ENCODE measurements at regions not wholly inside any gene's neighbourhood (a gene's known extent, or its start where the extent isn't known, plus 50 kb on each side); places are given as distances from the start of the nearest gene placed in this dataset.
A peak's percentile ranks its signal among the peaks of the same experiment; 100 is the strongest.
"Not testable (repeated sequence)": the region's sequence is repeated elsewhere in the genome, so short reads cannot be mapped to it uniquely, and the experiment has no call there.

DNA sequence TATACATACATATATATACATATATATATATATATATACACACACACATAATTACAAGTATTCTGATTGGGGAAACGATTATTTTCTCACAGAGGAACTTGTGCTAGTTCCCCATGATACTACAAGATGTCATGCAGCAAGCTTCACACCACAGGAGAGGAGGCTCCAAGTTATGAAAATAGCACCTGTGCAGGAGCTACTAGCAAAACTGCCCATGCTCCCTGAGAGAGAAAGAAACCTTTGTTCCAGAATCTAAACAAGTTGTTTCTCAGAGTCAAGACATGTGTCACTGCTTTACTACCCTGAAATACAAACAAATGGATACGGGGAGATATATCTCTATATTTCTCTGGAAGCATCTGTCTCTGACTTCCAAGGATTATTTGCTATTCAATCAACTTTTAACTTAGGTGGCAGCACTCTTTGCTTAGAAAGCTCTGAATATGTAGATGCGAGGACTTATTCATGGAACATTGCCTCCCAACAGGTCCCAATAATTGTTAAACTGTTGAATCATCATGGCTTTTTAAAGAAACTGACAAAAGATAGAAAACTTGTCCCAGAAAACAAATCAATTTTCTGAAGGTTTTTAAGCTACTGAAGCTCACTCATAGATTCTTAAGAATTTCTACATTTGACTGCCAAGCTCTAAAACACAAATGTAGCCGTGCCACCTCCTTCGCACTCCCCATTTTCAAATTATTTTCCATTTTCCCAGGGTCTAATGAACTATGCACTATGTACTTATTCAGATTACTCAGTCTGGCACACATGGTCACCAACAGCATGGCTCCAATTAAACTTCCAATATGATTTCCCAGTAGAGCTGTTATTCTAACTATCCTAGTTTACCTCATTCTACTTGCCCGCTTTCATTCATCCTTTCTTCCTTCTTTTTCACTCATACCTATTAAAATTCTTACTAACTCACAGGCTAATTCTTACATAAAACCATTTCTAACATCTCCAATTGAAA is 929.1 kb downstream of the LTN1 start:
- 0 out of 2 replicates have a peak, but pooled peaks cover 10% of the 10 kb centered on the region for H3F3A ChIP-seq (ENCODE audit: insufficient read depth)
- H3K36me3 ChIP-seq (ENCODE audit: low read depth) = no peaks in the 10 kb centered on the region; the same call in 1 of the 2 replicates
- H3K4me1 ChIP-seq (ENCODE audit: insufficient read depth) = peaks cover 16% of the 10 kb centered on the region
- H3K9me3 ChIP-seq (ENCODE audit: low read depth) = no peaks in the 10 kb centered on the region
- H3K27me3 ChIP-seq (replicated peaks; ENCODE audit: insufficient read depth) = no peaks in the 10 kb centered on the region
- no peak for DNase-seq
- H3K9me2 ChIP-seq (ENCODE audit: insufficient read depth) = no peaks in the 10 kb centered on the region
- no peak for TF ChIP-seq EZH2phosphoT487 (IDR thresholded peaks at IDR 0.05; ENCODE audit: insufficient read depth, low read depth)
- no peak for TF ChIP-seq EZH2 (IDR thresholded peaks at IDR 0.05; ENCODE audit: insufficient read depth, poor library complexity, severe bottlenecking)
- no peaks in the 10 kb centered on the region for H3K79me2 ChIP-seq (ENCODE audit: insufficient read depth)
- no peak overlapping the region for H3K4me2 ChIP-seq (ENCODE audit: unreplicated experiment)
- WGBS, 2 experiments (ENCODE audit: low coverage in 1 of 2, low lambda C conversion rate in 2 of 2, missing lambda C conversion rate in 2 of 2) = 73 to 76% methylated on average over 5 to 6 of the region's 6 CpGs
- H3K4me3 ChIP-seq = no peak overlapping the region
- H3K27ac ChIP-seq = no peak overlapping the region
- no peak overlapping the region for H3K9ac ChIP-seq
- in situ Hi-C loops (cut with MboI) = loop anchor here (10.0 to 25.0 kb wide), 2 partner anchors 681 to 874 kb away; no protein-coding TSS in a partner anchor
- H2AFZ ChIP-seq = no peak overlapping the region
- H4K20me1 ChIP-seq (ENCODE audit: insufficient read depth) = no peaks in the 10 kb centered on the region

DNA sequence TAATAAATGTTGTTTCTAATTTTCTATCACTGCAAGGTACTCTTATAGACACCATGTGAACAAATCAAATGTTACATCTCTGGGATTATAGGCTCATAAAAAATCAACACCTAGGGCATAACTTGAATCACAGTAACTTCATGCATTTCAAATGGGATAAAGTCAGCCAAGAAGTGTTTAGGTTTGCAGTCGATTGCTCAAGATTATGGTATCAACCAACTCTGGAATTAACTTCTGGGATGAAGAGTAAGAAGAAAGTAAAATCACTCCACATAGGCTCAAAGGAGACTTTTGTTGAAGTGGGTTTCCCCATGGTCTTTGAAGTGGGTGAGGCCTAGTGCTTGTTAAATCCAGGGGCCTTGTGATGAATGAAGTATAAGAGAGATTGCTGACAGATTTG is 939.7 kb downstream of the LTN1 start:
- not testable (repeated sequence) for H3K4me3 ChIP-seq; DNase-seq; H3K9me2 ChIP-seq (ENCODE audit: insufficient read depth); H3K4me1 ChIP-seq (ENCODE audit: insufficient read depth); H3F3A ChIP-seq (ENCODE audit: insufficient read depth); H3K4me2 ChIP-seq (ENCODE audit: unreplicated experiment); H3K27ac ChIP-seq; H3K36me3 ChIP-seq (ENCODE audit: low read depth); H4K20me1 ChIP-seq (ENCODE audit: insufficient read depth); H2AFZ ChIP-seq; H3K9ac ChIP-seq; H3K9me3 ChIP-seq (ENCODE audit: low read depth); H3K27me3 ChIP-seq (replicated peaks; ENCODE audit: insufficient read depth); H3K79me2 ChIP-seq (ENCODE audit: insufficient read depth)
- in situ Hi-C loops (cut with MboI) = loop anchor here (10.0 to 25.0 kb wide), 2 partner anchors 884 to 1198 kb away; no protein-coding TSS in a partner anchor
- WGBS, 2 experiments (ENCODE audit: low coverage in 1 of 2, low lambda C conversion rate in 2 of 2, missing lambda C conversion rate in 2 of 2) = 40 to 63% methylated on average over 1 of the region's 1 CpG

DNA sequence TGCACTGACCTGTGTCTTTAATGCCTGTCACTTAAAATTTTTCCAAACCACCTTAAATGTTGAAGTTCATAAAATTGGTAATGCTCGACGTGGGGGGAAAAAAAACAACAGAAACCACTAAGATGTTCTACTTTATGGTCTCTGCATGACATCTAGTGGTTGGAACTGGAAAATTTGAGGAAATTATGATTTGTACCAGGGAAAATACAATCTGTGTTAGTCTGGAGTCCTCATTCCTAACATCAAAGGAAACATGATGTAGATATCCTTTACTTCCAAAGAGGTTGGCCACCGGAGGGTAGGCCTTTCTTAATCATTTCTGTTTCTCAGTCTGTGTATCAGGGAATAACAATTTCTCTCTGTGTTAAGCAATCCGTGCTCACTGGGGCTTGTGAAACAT is 941.0 kb downstream of the LTN1 start:
- not testable (repeated sequence) for H3K9ac ChIP-seq; H3K27me3 ChIP-seq (replicated peaks; ENCODE audit: insufficient read depth); H3K79me2 ChIP-seq (ENCODE audit: insufficient read depth); H3K9me2 ChIP-seq (ENCODE audit: insufficient read depth); H3K4me1 ChIP-seq (ENCODE audit: insufficient read depth); H2AFZ ChIP-seq; H4K20me1 ChIP-seq (ENCODE audit: insufficient read depth); H3K4me3 ChIP-seq; H3F3A ChIP-seq (ENCODE audit: insufficient read depth); H3K27ac ChIP-seq; H3K9me3 ChIP-seq (ENCODE audit: low read depth); H3K36me3 ChIP-seq (ENCODE audit: low read depth)
- H3K4me2 ChIP-seq (ENCODE audit: unreplicated experiment) = peak overlapping the region; percentile 22
- in situ Hi-C loops (cut with MboI) = loop anchor here (10.0 to 25.0 kb wide), 2 partner anchors 886 to 1197 kb away; no protein-coding TSS in a partner anchor
- WGBS, 2 experiments (ENCODE audit: low coverage in 1 of 2, low lambda C conversion rate in 2 of 2, missing lambda C conversion rate in 2 of 2) = 24 to 25% methylated on average over 4 of the region's 4 CpGs
- DNase-seq = peak; percentile 57

DNA sequence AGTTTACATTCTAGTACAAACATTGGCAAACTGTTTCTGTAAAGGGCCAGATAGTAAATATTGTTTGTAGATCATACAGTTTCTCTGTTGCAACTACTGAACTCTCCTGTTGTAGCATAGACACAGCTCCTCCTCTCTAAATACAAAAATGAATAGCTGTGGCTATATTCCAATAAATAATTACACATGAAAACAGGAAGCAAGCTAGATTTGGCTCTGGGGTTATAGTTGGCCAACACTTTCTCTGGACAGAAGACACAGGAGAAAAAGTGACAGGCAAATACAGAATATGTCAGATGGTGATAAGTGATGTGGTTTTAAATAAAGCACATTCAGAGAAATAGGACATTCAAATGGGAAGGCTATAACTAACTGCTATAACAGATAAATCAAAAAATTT is 957.0 kb downstream of the LTN1 start:
- H3K9me3 ChIP-seq (ENCODE audit: low read depth); H3K27ac ChIP-seq; DNase-seq; H3K4me2 ChIP-seq (ENCODE audit: unreplicated experiment); H2AFZ ChIP-seq; H3K9ac ChIP-seq; H3K27me3 ChIP-seq (replicated peaks; ENCODE audit: insufficient read depth); H3K79me2 ChIP-seq (ENCODE audit: insufficient read depth); H3K4me3 ChIP-seq; H3F3A ChIP-seq (ENCODE audit: insufficient read depth); H3K4me1 ChIP-seq (ENCODE audit: insufficient read depth); H4K20me1 ChIP-seq (ENCODE audit: insufficient read depth); in situ Hi-C loops (cut with MboI); H3K9me2 ChIP-seq (ENCODE audit: insufficient read depth); H3K36me3 ChIP-seq (ENCODE audit: low read depth): not testable (repeated sequence)

DNA sequence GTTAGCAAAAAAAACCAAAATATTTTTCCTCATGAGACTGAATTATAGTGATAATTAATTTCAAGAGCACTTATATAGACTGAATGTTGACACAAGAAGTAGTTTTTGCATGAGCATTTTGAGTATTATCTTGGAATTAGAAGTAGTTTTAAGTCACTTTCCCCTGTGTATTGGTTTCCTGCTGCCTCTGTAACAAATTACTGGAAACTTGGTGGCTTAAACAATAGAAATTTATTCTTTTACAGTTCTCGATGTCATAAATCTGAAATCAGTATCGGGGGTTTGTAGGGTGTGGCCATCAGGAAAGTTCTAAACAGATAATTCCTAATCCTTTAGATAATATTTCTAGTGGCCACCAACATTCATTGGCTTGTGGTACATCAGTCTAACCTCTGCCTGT is 957.8 kb downstream of the LTN1 start:
- H3K27ac ChIP-seq; H3K4me2 ChIP-seq (ENCODE audit: unreplicated experiment); H3K9me2 ChIP-seq (ENCODE audit: insufficient read depth); H3F3A ChIP-seq (ENCODE audit: insufficient read depth); H3K4me3 ChIP-seq; in situ Hi-C loops (cut with MboI); H3K36me3 ChIP-seq (ENCODE audit: low read depth); H3K27me3 ChIP-seq (replicated peaks; ENCODE audit: insufficient read depth); H2AFZ ChIP-seq; H4K20me1 ChIP-seq (ENCODE audit: insufficient read depth); H3K79me2 ChIP-seq (ENCODE audit: insufficient read depth); H3K9me3 ChIP-seq (ENCODE audit: low read depth); H3K9ac ChIP-seq; H3K4me1 ChIP-seq (ENCODE audit: insufficient read depth); DNase-seq: not testable (repeated sequence)
- 8 to 21% methylated on average over 2 of the region's 2 CpGs for WGBS, 2 experiments (ENCODE audit: low coverage in 1 of 2, low lambda C conversion rate in 2 of 2, missing lambda C conversion rate in 2 of 2)

DNA sequence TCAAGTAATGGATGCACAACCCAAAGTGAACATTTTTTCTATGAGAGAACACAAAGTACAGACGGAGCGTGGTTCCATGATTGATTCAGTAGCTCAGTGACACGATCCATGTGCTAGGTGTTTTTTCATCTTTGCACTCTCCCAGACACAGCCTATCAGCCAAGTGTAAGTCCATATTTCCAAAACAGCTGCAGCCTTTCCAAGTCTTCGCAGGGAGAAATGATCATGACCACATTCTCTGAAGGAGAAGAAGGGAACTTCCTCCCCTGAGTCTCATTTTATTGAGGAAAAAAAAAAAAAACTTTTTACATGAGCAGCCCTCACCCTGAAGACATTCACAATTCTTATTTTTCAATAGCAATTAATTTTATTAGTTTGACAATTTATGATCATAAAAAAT is 958.3 kb downstream of the LTN1 start:
- in situ Hi-C loops (cut with MboI) = not testable (repeated sequence)

DNA sequence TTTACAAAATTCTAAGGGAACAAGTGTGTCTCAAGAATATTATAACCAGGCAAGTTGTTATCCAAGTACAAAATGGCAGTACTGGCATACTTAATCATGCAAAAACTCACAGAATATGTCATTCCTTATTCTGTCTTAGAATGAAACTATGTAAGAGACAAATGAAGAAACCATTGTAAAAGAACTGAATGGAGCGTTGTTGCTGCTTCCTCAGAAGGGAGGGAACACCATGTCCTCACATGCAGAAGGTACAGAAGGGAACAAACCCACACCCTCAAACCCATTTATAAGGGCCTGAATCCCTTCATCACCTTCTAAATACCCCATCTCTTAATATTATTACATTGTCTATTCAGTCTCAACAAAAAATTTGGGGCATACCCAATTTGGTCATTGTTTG is 960.0 kb downstream of the LTN1 start:
- H3K9ac ChIP-seq; H3K36me3 ChIP-seq (ENCODE audit: low read depth); H4K20me1 ChIP-seq (ENCODE audit: insufficient read depth); H3K79me2 ChIP-seq (ENCODE audit: insufficient read depth); H3K4me2 ChIP-seq (ENCODE audit: unreplicated experiment); H3K27ac ChIP-seq; H3K9me2 ChIP-seq (ENCODE audit: insufficient read depth); DNase-seq; H3K4me1 ChIP-seq (ENCODE audit: insufficient read depth); in situ Hi-C loops (cut with MboI); H3K27me3 ChIP-seq (replicated peaks; ENCODE audit: insufficient read depth); H3K4me3 ChIP-seq; H3F3A ChIP-seq (ENCODE audit: insufficient read depth); H3K9me3 ChIP-seq (ENCODE audit: low read depth); H2AFZ ChIP-seq: not testable (repeated sequence)
- WGBS, 2 experiments (ENCODE audit: low coverage in 1 of 2, low lambda C conversion rate in 2 of 2, missing lambda C conversion rate in 2 of 2) = 90 to 100% methylated on average over 1 of the region's 1 CpG

More for the DNA sequence above, 958.3 kb downstream of the LTN1 start:
- H3K9me3 ChIP-seq (ENCODE audit: low read depth); H3K27me3 ChIP-seq (replicated peaks; ENCODE audit: insufficient read depth); H3K9me2 ChIP-seq (ENCODE audit: insufficient read depth); H3F3A ChIP-seq (ENCODE audit: insufficient read depth); DNase-seq; H3K4me3 ChIP-seq; H3K4me1 ChIP-seq (ENCODE audit: insufficient read depth); H3K4me2 ChIP-seq (ENCODE audit: unreplicated experiment); H3K79me2 ChIP-seq (ENCODE audit: insufficient read depth); H3K27ac ChIP-seq; H3K9ac ChIP-seq; H4K20me1 ChIP-seq (ENCODE audit: insufficient read depth); H3K36me3 ChIP-seq (ENCODE audit: low read depth); H2AFZ ChIP-seq: not testable (repeated sequence)
- WGBS, 2 experiments (ENCODE audit: low coverage in 1 of 2, low lambda C conversion rate in 2 of 2, missing lambda C conversion rate in 2 of 2) = 15 to 20% methylated on average over 4 of the region's 4 CpGs

Measured in GM23248 (cell line).